ELR (cell line): ENCODE measurements at regions not wholly inside any gene's neighbourhood (a gene's known extent, or its start where the extent isn't known, plus 50 kb on each side); places are given as distances from the start of the nearest gene placed in this dataset.
A peak's percentile ranks its signal among the peaks of the same experiment; 100 is the strongest.
"Not testable (repeated sequence)": the region's sequence is repeated elsewhere in the genome, so short reads cannot be mapped to it uniquely, and the experiment has no call there.

Experiments
- DNase-seq: peaks from one replicate; pipeline ENCODE4 v3.0.0-alpha.2; 2015; ENCODE audit warnings: low read depth

DNA sequence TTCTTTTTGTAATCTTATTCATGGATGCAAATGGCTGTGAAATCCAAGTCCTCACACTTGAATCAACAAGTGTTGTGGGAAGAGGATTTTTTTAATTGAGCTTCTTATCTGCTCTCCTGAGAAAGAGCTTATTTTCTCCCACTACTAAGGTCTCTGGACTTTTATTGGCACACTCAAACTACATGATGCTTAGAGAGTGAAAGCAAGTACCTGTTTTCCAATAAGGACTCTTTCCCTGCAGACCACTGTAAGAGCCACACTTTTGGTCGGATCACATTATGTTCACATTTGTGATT, 546.4 kb upstream of the ARRDC3 start:
- DNase-seq = no peak

GRCh38 chr5:91928754-91929521, 545.8 kb upstream of the ARRDC3 start:
- DNase-seq = peak; percentile 50

- DNase-seq = no peak
These were observed 544.3 kb upstream of the ARRDC3 start for GRCh38 chr5:91927439-91927838.

- no peak for DNase-seq
These were observed 542.1 kb upstream of the ARRDC3 start for GRCh38 chr5:91925249-91925648.

DNA sequence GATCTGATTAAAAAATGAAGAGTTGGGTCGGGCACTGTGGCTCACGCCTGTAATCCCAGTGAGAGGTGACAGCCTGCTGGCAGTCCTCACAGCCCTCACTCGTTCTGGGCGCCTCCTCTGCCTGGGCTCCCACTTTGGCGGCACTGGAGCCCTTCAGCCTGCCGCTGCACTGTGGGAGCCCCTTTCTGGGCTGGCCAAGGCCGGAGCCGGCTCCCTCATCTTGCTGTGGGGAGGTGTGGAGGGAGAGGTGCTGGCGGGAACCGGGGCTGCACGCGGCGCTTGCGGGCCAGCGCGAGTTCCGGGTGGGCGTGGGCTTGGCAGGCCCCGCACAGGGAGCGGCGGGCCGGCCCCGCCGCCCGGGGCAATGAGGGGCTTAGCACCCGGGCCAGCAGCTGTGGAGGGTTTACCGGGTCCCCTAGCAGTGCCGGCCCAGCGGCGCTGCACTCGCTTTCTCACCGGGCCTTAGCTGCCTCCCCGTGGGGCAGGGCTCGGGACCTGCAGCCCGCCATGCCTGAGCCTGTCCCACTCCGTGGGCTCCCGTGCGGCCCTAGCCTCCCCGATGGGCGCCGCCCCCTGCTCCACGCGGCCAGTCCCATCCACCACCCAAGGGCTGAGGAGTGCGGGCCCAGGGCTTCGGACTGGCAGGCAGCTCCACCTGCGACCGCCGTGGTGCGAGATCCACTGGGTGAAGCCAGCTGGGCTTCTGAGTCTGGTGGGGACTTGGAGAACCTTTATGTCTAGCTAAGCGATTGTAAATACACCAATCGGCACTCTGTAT, 534.1 kb upstream of the ARRDC3 start:
- not testable (repeated sequence) for DNase-seq

GRCh38 chr5:91910655-91911054, 527.5 kb upstream of the ARRDC3 start:
- no peak for DNase-seq

DNA sequence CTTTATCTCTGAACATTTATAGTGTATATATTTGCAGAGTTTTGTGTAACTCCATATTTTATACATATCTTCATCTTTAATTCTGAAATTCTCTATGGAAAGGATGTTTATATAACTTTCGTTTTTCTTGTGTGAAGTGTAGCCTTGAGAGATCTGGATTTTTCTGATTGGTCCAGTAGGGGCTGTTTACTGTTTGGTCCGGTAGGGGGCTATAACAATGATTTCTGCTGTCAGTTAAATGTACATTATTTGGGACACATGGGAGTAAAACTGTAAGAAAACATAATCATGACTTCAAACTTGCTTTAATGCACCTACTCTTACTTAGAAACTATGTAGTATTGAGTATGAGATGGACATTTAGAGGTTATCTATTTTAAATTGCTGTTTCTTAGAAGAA, 527.1 kb upstream of the ARRDC3 start:
- peak; percentile 2 for DNase-seq

DNA sequence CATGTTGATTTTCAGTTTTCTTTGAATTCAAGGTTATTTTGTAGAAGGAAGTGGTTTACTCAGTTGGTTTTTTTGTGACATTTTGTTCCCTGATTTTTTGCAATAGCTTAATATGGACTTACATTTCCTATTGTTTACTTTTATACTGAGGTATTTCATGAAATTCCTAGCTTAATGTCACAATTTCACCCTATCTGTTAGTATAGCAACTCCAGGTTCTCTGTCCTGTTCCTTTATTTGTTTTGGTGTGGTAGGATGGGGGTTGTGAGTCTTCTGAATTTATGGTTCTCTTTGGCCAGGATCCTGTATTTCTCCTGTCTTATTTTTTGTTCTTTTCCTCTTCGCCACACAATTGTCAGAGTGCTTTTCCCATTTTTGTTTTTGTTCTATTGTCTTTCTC, 523.4 kb upstream of the ARRDC3 start:
- DNase-seq = no peak

DNA sequence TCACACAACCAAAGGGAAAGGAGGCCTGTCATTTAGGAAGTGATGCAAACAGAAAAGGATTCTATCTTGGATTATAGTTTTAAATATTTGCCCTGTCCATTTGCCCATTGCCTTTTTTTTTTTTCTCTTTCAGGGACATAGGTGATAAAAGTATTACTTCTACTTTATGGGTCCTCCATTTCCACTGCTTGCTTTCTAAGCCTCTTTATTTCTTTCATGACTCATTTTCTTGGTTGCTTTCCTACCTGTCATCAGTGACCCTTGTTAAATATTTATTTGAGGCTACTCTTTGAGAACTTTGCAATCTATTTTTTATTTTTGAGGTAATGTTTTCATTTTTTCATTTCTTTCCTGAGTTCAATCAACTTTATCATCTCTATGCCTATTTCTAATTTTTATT, 522.9 kb upstream of the ARRDC3 start:
- DNase-seq = no peak

DNA sequence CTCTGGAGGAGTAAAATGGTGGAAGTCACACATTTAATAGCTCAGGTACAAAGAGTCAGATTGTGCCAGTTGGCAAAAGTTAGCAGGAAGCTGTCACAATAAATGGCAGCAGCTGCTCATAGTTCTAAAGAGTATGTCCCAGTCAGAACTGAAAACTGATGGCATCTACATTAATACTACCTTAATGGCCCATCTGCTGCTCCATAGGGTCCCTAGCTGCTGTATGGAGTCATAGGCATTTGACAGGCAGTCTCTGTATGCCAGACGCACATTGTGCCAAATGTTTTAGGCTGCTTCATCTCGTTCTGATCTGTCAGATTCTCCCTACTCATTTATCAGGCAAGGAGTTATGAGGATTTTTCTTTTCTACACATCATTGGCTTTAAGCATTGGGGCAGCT, 515.8 kb upstream of the ARRDC3 start:
- DNase-seq = no peak

DNA sequence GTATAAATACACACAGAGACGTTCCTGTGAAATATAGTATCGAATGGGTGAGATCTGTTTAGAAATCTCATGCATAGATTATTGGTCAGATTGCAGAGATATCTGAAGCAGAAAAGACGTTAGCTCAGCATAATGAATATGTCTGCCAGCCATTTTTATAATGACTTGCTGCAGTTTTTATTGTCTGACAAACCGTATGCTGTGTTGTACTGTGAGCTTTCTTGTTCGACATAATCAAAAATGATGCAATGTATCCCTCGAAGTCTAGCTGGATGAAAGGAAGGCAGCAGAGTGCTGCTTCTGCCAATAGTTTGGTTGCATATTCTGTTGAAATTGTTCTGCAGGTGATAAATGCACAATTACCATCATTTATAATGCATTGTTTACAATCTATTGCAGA, 514.9 kb upstream of the ARRDC3 start:
- no peak for DNase-seq

DNA sequence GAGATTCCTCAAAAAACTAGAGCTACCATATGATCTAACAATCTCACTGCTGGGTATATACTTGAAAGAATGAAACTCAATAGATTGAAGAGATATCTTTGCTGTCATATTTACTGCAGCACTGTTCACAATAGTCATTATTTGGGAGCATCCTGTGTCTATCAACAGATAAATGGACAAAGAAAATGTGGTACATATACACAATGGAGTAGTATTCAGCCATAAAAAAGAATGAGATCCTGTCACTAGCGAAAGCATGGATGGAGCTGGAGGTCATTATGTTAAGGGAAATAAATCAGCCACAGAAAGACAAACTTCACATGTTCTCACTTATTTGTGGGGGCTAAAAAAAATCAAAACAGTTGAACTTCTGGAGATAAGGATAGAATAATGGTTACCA, 505.7 kb upstream of the ARRDC3 start:
- no peak for DNase-seq

DNA sequence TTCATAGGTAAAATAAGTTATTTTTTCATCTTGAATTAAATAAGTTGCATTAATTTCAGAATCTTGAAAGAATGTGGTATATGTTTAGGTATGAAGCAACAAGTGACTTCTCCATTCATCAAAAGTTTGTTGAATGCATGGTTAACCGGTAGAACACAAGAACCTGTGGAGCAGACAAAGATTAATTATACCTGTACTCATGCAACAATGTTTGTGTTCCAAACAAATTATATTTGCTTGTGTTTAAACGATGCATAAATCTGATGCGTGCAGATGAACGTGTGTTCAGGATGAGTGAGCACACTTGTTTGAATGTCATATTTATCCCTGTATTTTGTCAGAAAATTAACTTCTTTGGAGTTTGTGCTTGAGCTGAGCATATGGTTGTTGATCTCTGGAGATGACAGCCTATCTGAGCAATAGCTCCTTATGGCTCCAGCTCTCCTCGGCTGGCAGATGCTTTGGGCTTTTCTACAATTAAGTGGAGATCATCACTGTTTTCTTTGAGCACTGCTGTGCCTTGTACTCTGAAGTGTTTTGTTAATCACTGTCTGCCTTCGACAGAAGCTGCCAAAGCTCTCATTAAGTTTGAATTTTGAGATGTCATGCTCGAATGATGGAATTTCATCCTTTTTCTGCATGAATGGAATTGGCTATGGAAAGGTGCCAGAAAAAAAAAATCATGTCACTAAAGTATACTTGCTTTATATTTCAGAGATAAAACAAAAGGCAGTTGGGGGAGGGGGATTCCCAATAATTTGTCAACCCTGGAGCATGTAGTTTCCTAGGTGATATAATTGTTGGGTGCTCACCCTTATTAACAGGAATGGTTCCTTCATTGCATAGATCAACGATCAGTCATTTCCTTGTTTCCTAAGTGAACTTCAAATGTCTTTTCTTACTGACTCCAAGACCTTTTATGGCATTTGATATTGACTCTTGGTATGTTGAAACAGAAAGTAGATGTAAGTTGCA, 502.5 kb upstream of the ARRDC3 start:
- peak; percentile 31 for DNase-seq

GRCh38 chr5:91884036-91884435, 500.9 kb upstream of the ARRDC3 start:
- no peak for DNase-seq

- no peak for DNase-seq
These were observed 492.2 kb upstream of the ARRDC3 start for GRCh38 chr5:91875196-91875779.

DNA sequence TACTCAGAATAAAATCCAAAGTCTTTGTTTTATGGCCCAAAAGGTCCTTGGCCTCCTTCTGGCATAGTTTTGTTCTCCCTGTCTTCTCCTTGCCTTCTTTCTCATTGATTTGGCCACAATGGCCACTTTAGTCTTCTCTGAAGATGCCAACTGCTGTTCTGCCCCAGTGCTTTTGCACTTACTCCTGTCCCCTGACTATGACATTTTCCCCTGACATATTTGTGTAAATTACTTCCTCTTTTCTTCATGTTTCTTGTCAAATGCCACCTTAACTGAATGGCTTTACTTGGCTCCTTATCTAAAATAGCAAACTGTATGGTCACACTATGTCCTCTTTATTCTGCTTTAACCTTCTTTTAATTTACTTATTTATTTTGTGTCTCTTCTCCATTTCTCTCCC, 484.7 kb upstream of the ARRDC3 start:
- DNase-seq = no peak

DNA sequence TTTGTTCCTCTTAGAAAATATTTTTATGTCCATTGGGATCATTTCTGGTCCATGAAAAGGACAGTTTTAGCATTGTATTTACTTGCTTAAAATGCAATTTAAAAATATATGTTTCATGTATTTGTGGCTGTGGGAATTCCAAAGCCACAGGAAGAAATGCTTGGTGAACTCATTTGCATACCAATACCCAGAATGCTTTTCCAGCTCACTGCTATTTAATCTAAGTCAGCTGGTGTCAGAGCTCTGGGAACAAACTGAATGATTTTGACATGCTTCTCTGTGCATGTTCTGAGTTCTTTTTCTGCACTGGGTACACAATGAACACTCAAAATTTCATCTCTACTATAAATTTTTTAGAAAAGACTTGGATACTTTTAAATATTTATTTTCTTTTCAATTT, 482.8 kb upstream of the ARRDC3 start:
- DNase-seq = no peak

- no peak for DNase-seq
These were observed 481.8 kb upstream of the ARRDC3 start for GRCh38 chr5:91864962-91865361.

- DNase-seq = no peak
These were observed 468.6 kb upstream of the ARRDC3 start for GRCh38 chr5:91851670-91852069.

DNA sequence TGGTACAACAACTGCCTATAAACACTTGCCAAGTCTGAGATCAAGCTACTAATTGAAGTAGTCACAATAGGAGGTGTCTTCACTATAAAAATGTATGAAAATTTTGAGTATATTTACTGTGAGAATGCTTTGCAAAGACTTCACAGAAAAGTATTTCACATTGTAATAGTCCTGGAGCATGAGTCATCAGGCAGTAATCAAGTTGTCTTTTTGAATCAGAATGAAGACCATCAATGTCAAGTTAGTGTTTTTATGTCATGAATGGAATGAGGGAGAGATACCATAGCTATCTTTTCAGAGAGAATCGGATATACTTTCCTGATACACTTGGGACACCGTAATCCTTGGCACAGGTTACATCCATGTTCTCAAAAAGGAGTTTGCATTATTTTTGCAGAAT, 466.9 kb upstream of the ARRDC3 start:
- DNase-seq = peak; percentile 15

GRCh38 chr5:91849069-91849468, 466.0 kb upstream of the ARRDC3 start:
- DNase-seq = no peak

GRCh38 chr5:91848453-91848852, 465.3 kb upstream of the ARRDC3 start:
- peak; percentile 81 for DNase-seq
